Ishikawa (cell line): ENCODE measurements at regions not wholly inside any gene's neighbourhood (a gene's known extent, or its start where the extent isn't known, plus 50 kb on each side); places are given as distances from the start of the nearest gene placed in this dataset.

Source experiments
- CEBPB ChIP-seq: IDR thresholded peaks from 2 replicates; pipeline ENCODE4 v1.6.1; 2012
- EP300 ChIP-seq: IDR thresholded peaks from 2 replicates; pipeline ENCODE4 v1.6.1; 2012; ENCODE audit warnings: borderline replicate concordance
- FOXM1 ChIP-seq: IDR thresholded peaks from 2 replicates; pipeline ENCODE4 v1.6.1; 2012; ENCODE audit warnings: low read depth, borderline replicate concordance
- MAX ChIP-seq: IDR thresholded peaks from 2 replicates; pipeline ENCODE4 v1.6.1; 2012
- NFIC ChIP-seq: IDR thresholded peaks from 2 replicates; pipeline ENCODE4 v1.6.1; 2012
- RAD21 ChIP-seq: IDR thresholded peaks from 2 replicates; pipeline ENCODE4 v1.6.1; 2012; ENCODE audit warnings: low read depth
- REST ChIP-seq: IDR thresholded peaks from 2 replicates; pipeline ENCODE4 v1.6.1; 2012; ENCODE audit warnings: low read depth, mild to moderate bottlenecking
- TCF12 ChIP-seq: IDR thresholded peaks from 2 replicates; pipeline ENCODE4 v1.6.1; 2012; ENCODE audit warnings: low read depth
- USF1 ChIP-seq: IDR thresholded peaks from 2 replicates; pipeline ENCODE4 v1.6.1; 2012
- YY1 ChIP-seq: IDR thresholded peaks from 2 replicates; pipeline ENCODE4 v1.6.1; 2012; ENCODE audit warnings: low read depth

- TF ChIP-seq YY1 (no peak), TCF12 (no peak), USF1 (no peak), NFIC (no peak), EP300 (no peak), CEBPB (no peak), FOXM1 (no peak), MAX (no peak), REST (no peak), RAD21 (no peak)
Measured at GRCh38 chr10:30550967-30551815, 78.4 kb downstream of the LYZL2 start.
